HCT116 (cell line): ENCODE measurements at regions not wholly inside any gene's neighbourhood (a gene's known extent, or its start where the extent isn't known, plus 50 kb on each side); places are given as distances from the start of the nearest gene placed in this dataset.

ENCODE experiments used
- ATAC-seq: fragments of 200-7000 bp; cut with Tn5 transposase; 2 replicates; pipeline ENCODE4 v1.9.1; 2020; ENCODE audit warnings: mild to moderate bottlenecking, moderate library complexity
- BruUV-seq: library from RNA; stranded (reverse); fragments of 400-500 nt; replicated peaks from 2 replicates; lab custom pipeline; 2021; lab: Mats Ljungman, UMichigan
- CTCF ChIA-PET: fragments of 300-600 bp; sonication (Branson Sonifier 250); formaldehyde crosslinking; loops from one replicate; lab custom pipeline; 2021; ENCODE audit warnings: antibody characterized with exemption; lab: Charles Lee
- POLR2A ChIA-PET: fragments of 300-600, 350-600 bp; sonication (Branson Sonifier 250); formaldehyde crosslinking; loops from one replicate; lab custom pipeline; 2021; ENCODE audit warnings: antibody characterized with exemption; lab: Charles Lee
- RAD21 ChIA-PET, 2 experiments: fragments of 300-600 bp; sonication (Branson Sonifier 250); formaldehyde crosslinking; loops; one replicate each; lab custom pipeline; 2023; ENCODE audit warnings: low total read pairs in 2 of 2; ENCODE audit not compliant: uncharacterized antibody in 2 of 2, unreplicated experiment in 2 of 2, low non-redundant PET in 1 of 2; lab: Charles Lee
- DNase-seq: peaks from one replicate; pipeline ENCODE4 v3.0.0-alpha.2; 2010; ENCODE audit warnings: low read depth, low spot score
- H2AFZ ChIP-seq: fragments of 200-600 bp; shearing (Covaris generic), sonication (generic); 2 replicates; pipeline ENCODE4 v1.6.1; 2017; ENCODE audit warnings: low read depth, mixed run types, mixed read lengths, antibody characterized with exemption, low read length; ENCODE audit not compliant: poor library complexity, severe bottlenecking
- H3K27ac ChIP-seq: 2 replicates; pipeline ENCODE4 v1.5.1; 2012; ENCODE audit warnings: low read depth, low read length
- H3K27me3 ChIP-seq: fragments of 200-600 bp; sonication (generic); 2 replicates; pipeline ENCODE4 v1.6.1; 2016; ENCODE audit warnings: mixed run types, low read length, mixed read lengths; ENCODE audit not compliant: insufficient read depth
- H3K36me3 ChIP-seq, 2 experiments: fragments of 200-500 bp in 1 of 2; fragments of 200-600 bp in 1 of 2; sonication (Bioruptor generic) in 1 of 2; sonication (generic) in 1 of 2; 2 replicates each; pipeline versions ENCODE4 v1.5.1 to v1.6.1; 2014 to 2016; ENCODE audit warnings: low read length in 2 of 2, inconsistent platforms in 1 of 2, mixed read lengths in 1 of 2, mixed run types in 1 of 2; ENCODE audit not compliant: insufficient read depth in 2 of 2, control insufficient read depth in 1 of 2
- H3K4me1 ChIP-seq, 2 experiments: fragments of 200-600 bp in 1 of 2; sonication (generic) in 1 of 2; 2 replicates each; pipeline versions ENCODE4 v1.5.1 to v1.6.1; 2012 to 2017; ENCODE audit warnings: low read length in 2 of 2, inconsistent platforms in 1 of 2, mild to moderate bottlenecking in 1 of 2, mixed read lengths in 1 of 2, mixed run types in 1 of 2, moderate library complexity in 1 of 2; ENCODE audit not compliant: insufficient read depth in 2 of 2, control insufficient read depth in 1 of 2
- H3K4me2 ChIP-seq: fragments of 200-600 bp; sonication (generic); 2 replicates; pipeline ENCODE4 v1.6.1; 2017; ENCODE audit warnings: mixed run types, low read length, mixed read lengths
- H3K4me3 ChIP-seq, 2 experiments: fragments of 200-600 bp in 1 of 2; sonication (generic) in 1 of 2; replicated peaks in 1 of 2; 2 replicates each; pipeline ENCODE4 v1.5.1; 2011 to 2016; ENCODE audit warnings: low read length in 2 of 2, control low read depth in 1 of 2, low read depth in 1 of 2, mild to moderate bottlenecking in 1 of 2, mixed read lengths in 1 of 2, mixed run types in 1 of 2
- H3K79me2 ChIP-seq: fragments of 200-600 bp; sonication (generic); 2 replicates; pipeline ENCODE4 v1.6.1; 2017; ENCODE audit warnings: mild to moderate bottlenecking, mixed run types, low read length, moderate library complexity, mixed read lengths; ENCODE audit not compliant: insufficient read depth
- H3K9ac ChIP-seq: fragments of 200-600 bp; sonication (generic); 2 replicates; pipeline ENCODE4 v1.6.1; 2016; ENCODE audit warnings: low read length, mixed read lengths
- H3K9me2 ChIP-seq: fragments of 200-600 bp; sonication (generic), shearing (Covaris generic); 2 replicates; pipeline ENCODE4 v1.6.1; 2017; ENCODE audit warnings: mixed run types, mild to moderate bottlenecking, moderate library complexity; ENCODE audit not compliant: insufficient read depth
- H3K9me3 ChIP-seq, 2 experiments: fragments of 200-500 bp in 1 of 2; fragments of 200-600 bp in 1 of 2; sonication (Bioruptor generic) in 1 of 2; sonication (generic) in 1 of 2; 2 replicates each; pipeline ENCODE4 v1.6.1; 2014 to 2017; ENCODE audit warnings: low read length in 2 of 2, mixed read lengths in 2 of 2, inconsistent platforms in 1 of 2, low read depth in 1 of 2, mild to moderate bottlenecking in 1 of 2, mixed run types in 1 of 2, moderate library complexity in 1 of 2; ENCODE audit not compliant: control insufficient read depth in 1 of 2, insufficient read depth in 1 of 2
- H4K20me1 ChIP-seq: fragments of 200-600 bp; sonication (generic), shearing (Covaris generic); 2 replicates; pipeline ENCODE4 v1.6.1; 2017; ENCODE audit warnings: mixed run types, mild to moderate bottlenecking, moderate library complexity; ENCODE audit not compliant: insufficient read depth
- CEBPB ChIP-seq: IDR thresholded peaks from 2 replicates; pipeline ENCODE4 v1.6.1; 2012; ENCODE audit warnings: low read depth
- CTCF ChIP-seq, 3 experiments: fragments of 200-600 bp in 1 of 3; sonication (generic) in 1 of 3; IDR thresholded peaks in 2 of 3; conservative IDR thresholded peaks in 1 of 3; 2 replicates each; pipeline ENCODE4 v1.5.1; 2012 to 2017; ENCODE audit warnings: low read depth in 2 of 3, low read length in 2 of 3, antibody characterized with exemption in 1 of 3, borderline replicate concordance in 1 of 3, control low read depth in 1 of 3, mild to moderate bottlenecking in 1 of 3, mixed read lengths in 1 of 3, mixed run types in 1 of 3, moderate library complexity in 1 of 3; ENCODE audit not compliant: insufficient read depth in 1 of 3
- ELF1 ChIP-seq: IDR thresholded peaks from 2 replicates; pipeline ENCODE4 v1.6.1; 2012; ENCODE audit warnings: low read depth, borderline replicate concordance
- EZH2phosphoT487 ChIP-seq: fragments of 200-600 bp; IDR thresholded peaks from 2 replicates; pipeline ENCODE4 v1.6.1; 2018; ENCODE audit warnings: antibody characterized with exemption, borderline replicate concordance
- FOSL1 ChIP-seq: IDR thresholded peaks from 2 replicates; pipeline ENCODE4 v1.6.1; 2012; ENCODE audit warnings: low read depth
- RAD21 ChIP-seq: IDR thresholded peaks from 2 replicates; pipeline ENCODE4 v1.6.1; 2012; ENCODE audit warnings: low read depth, mild to moderate bottlenecking
- SIN3A ChIP-seq: IDR thresholded peaks from 2 replicates; pipeline ENCODE4 v1.6.1; 2012; ENCODE audit warnings: low read depth
- SP1 ChIP-seq: IDR thresholded peaks from 2 replicates; pipeline ENCODE4 v1.6.1; 2012; ENCODE audit warnings: low read depth
- SRF ChIP-seq: IDR thresholded peaks from 2 replicates; pipeline ENCODE4 v1.6.1; 2012; ENCODE audit warnings: low read depth
- ZFX ChIP-seq: fragments of 450-650 bp; IDR thresholded peaks from 2 replicates; pipeline ENCODE4 v1.6.1; 2017
- ZNF274 ChIP-seq: fragments of 200-500 bp; sonication (Bioruptor generic); IDR thresholded peaks from 2 replicates; pipeline ENCODE4 v1.6.1; 2014; ENCODE audit warnings: mild to moderate bottlenecking, low read depth, low read length, inconsistent platforms
- intact Hi-C: fragments of 100-400 bp; cut with micrococcal nuclease; formaldehyde crosslinking; loops from 2 replicates; pipeline ENCODE4 v1.10.0; 2022
- TF ChIP-seq, protein P1 (sequence below): IDR thresholded peaks from 2 replicates; pipeline ENCODE4 v1.6.1; 2012

DNA sequence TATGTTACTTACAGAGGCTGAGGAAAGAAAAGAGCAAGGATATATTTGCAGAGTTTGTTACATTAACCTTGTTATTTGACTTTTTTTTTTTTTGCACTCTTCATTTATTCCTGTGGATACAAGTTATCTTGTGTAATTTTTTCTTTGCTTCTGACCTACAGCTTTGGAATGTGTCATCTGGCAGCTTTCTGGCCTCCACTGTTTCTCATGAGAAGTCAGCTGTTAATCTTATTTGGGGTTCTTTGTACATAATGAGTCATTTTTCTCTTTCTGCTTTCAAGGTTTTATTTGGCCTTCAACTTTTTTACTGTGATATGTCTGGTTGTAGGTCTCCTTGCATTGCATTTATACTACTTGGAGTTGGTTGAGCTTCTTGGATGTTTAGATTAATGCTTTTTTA is 333.4 kb downstream of the SMOC2 start:
- no peak overlapping the region for H3K27ac ChIP-seq
- H2AFZ ChIP-seq, result no peak overlapping the region
- no peaks in the 10 kb centered on the region for H3K9me2 ChIP-seq
- TF ChIP-seq SIN3A, result no peak
- TF ChIP-seq ZFX, result no peak
- no peak for TF ChIP-seq CEBPB
- TF ChIP-seq SP1, result no peak
- TF ChIP-seq ELF1, result no peak
- no peak for TF ChIP-seq ZNF274
- TF ChIP-seq FOSL1, result no peak
- no peak for TF ChIP-seq EZH2phosphoT487
- TF ChIP-seq RAD21, result no peak
- TF ChIP-seq, protein P1, sequence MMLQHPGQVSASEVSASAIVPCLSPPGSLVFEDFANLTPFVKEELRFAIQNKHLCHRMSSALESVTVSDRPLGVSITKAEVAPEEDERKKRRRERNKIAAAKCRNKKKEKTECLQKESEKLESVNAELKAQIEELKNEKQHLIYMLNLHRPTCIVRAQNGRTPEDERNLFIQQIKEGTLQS, result no peak
- no peak for TF ChIP-seq CTCF (IDR thresholded peaks at IDR 0.05 in 2 of 3, conservative IDR thresholded peaks at IDR 0.05 in 1 of 3; ENCODE audit: borderline replicate concordance in 1 of 3, insufficient read depth in 1 of 3, low read depth in 2 of 3, low read length in 2 of 3)
- TF ChIP-seq SRF, result no peak
- no peaks in the 10 kb centered on the region for H4K20me1 ChIP-seq
- H3K4me1 ChIP-seq, result no peaks in the 10 kb centered on the region
- no peak overlapping the region for H3K4me3 ChIP-seq
- ChIA-PET RAD21 (no interaction called here), CTCF (no interaction called here), POLR2A (no interaction called here)
- H3K27me3 ChIP-seq, result 0 out of 2 replicates have a peak, but pooled peaks cover 3% of the 10 kb centered on the region
- ATAC-seq, result no peak
- no peaks in the 10 kb centered on the region for H3K36me3 ChIP-seq
- intact Hi-C loops, result no loop called here
- H3K79me2 ChIP-seq, result no peaks in the 10 kb centered on the region
- H3K9me3 ChIP-seq, result no peaks in the 10 kb centered on the region
- no peak for DNase-seq
- BruUV-seq, result no TSS peak
- H3K9ac ChIP-seq, result no peak overlapping the region
- H3K4me2 ChIP-seq, result no peak overlapping the region
